GM12878 (cell line): ENCODE measurements at regions not wholly inside any gene's neighbourhood (a gene's known extent, or its start where the extent isn't known, plus 50 kb on each side); places are given as distances from the start of the nearest gene placed in this dataset.

Experiments used
- ATAC-seq: fragments of 200-7000 bp; cut with Tn5 transposase; 3 replicates; pipeline ENCODE4 v1.9.1; 2020; ENCODE audit warnings: mild to moderate bottlenecking, moderate library complexity
- BruUV-seq: library from RNA; stranded (reverse); fragments of 400-500 nt; replicated peaks from 2 replicates; lab custom pipeline; 2021; lab: Mats Ljungman, UMichigan
- CTCF ChIA-PET: fragments of 300-600 bp; sonication (Branson Sonifier 250); formaldehyde crosslinking; extraction: SDS; loops from one replicate; lab custom pipeline; 2021; ENCODE audit warnings: inconsistent platforms; lab: Yijun Ruan, JAX
- POLR2A ChIA-PET: fragments of 350-600 bp; formaldehyde crosslinking; extraction: SDS; loops from one replicate; lab custom pipeline; 2021; ENCODE audit warnings: inconsistent platforms; lab: Charles Lee
- RAD21 ChIA-PET: fragments of 300-600 bp; sonication (Branson Sonifier 250); formaldehyde crosslinking; loops from one replicate; lab custom pipeline; 2023; ENCODE audit warnings: antibody characterized with exemption; ENCODE audit not compliant: unreplicated experiment; lab: Charles Lee
- SMC1A ChIA-PET: fragments of 300-600 bp; sonication (Branson Sonifier 250); formaldehyde crosslinking; loops from one replicate; lab custom pipeline; 2023; ENCODE audit not compliant: unreplicated experiment, uncharacterized antibody; lab: Charles Lee
- DNase-seq: peaks from one replicate; pipeline ENCODE4 v3.0.0-alpha.2; 2011; ENCODE audit warnings: low read depth, low spot score
- FAIRE-seq: peaks from 3 replicates; lab custom pipeline; 2011; peaks lifted over from hg19 to GRCh38; lab: Jason Lieb, UNC
- H2AFZ ChIP-seq: 2 replicates; pipeline ENCODE4 v1.6.0; 2011; ENCODE audit warnings: low read depth, low read length, control low read depth; ENCODE audit not compliant: control insufficient read depth
- H3K27ac ChIP-seq: 2 replicates; pipeline ENCODE4 v1.5.1; 2011; ENCODE audit warnings: control low read depth; ENCODE audit not compliant: control insufficient read depth, insufficient read depth
- H3K27me3 ChIP-seq, 2 experiments: replicated peaks in 1 of 2; 2 replicates each; pipeline versions ENCODE4 v1.6.0 to v1.6.1; 2011; ENCODE audit warnings: low read length in 1 of 2; ENCODE audit not compliant: control insufficient read depth in 2 of 2, insufficient read depth in 2 of 2
- H3K36me3 ChIP-seq, 2 experiments: 2 replicates each; pipeline ENCODE4 v1.5.1; 2011; ENCODE audit warnings: low read length in 1 of 2; ENCODE audit not compliant: control insufficient read depth in 2 of 2, insufficient read depth in 2 of 2
- H3K4me1 ChIP-seq: 2 replicates; pipeline ENCODE4 v1.6.1; 2011; ENCODE audit warnings: mild to moderate bottlenecking, low read length, moderate library complexity, mixed read lengths; ENCODE audit not compliant: control insufficient read depth, insufficient read depth
- H3K4me2 ChIP-seq: 2 replicates; pipeline ENCODE4 v1.6.0; 2011; ENCODE audit warnings: control low read depth; ENCODE audit not compliant: control insufficient read depth, insufficient read depth
- H3K4me3 ChIP-seq: fragments of 200-600 bp; sonication (generic); 2 replicates; pipeline ENCODE4 v1.5.1; 2016
- H3K79me2 ChIP-seq: 2 replicates; pipeline ENCODE4 v1.6.0; 2011; ENCODE audit warnings: low read length; ENCODE audit not compliant: control insufficient read depth, insufficient read depth
- H3K9ac ChIP-seq: 2 replicates; pipeline ENCODE4 v1.8.0; 2011; ENCODE audit warnings: low read length, control low read depth, mixed read lengths; ENCODE audit not compliant: control insufficient read depth, insufficient read depth
- H3K9me3 ChIP-seq: replicated peaks from 3 replicates; pipeline ENCODE4 v1.5.1; 2011; ENCODE audit warnings: mild to moderate bottlenecking, low read length; ENCODE audit not compliant: control insufficient read depth, insufficient read depth
- H4K20me1 ChIP-seq: 2 replicates; pipeline ENCODE4 v1.6.0; 2011; ENCODE audit not compliant: control insufficient read depth, insufficient read depth
- DPF2 ChIP-seq: fragments of 450-650 bp; IDR thresholded peaks from 2 replicates; pipeline ENCODE4 v1.6.1; 2017; ENCODE audit warnings: mild to moderate bottlenecking
- EZH2 ChIP-seq: IDR thresholded peaks from 2 replicates; pipeline ENCODE4 v1.6.1; 2012; ENCODE audit warnings: low read depth, mild to moderate bottlenecking, control low read depth, inconsistent platforms, low read length, borderline replicate concordance; ENCODE audit not compliant: control insufficient read depth
- IRF4 ChIP-seq: IDR thresholded peaks from 2 replicates; pipeline ENCODE4 v1.6.1; 2011; ENCODE audit warnings: low read depth, low read length
- KLF5 ChIP-seq: fragments of 450-650 bp; IDR thresholded peaks from 2 replicates; pipeline ENCODE4 v1.6.1; 2014; ENCODE audit warnings: mild to moderate bottlenecking; ENCODE audit not compliant: partially characterized antibody
- MYB ChIP-seq: fragments of 150-350 bp; IDR thresholded peaks from 2 replicates; pipeline ENCODE4 v1.6.1; 2014; ENCODE audit warnings: mild to moderate bottlenecking, low read depth, low read length, borderline replicate concordance
- POLR2AphosphoS2 ChIP-seq: IDR thresholded peaks from 2 replicates; pipeline ENCODE4 v1.6.1; 2011; ENCODE audit warnings: low read depth, mild to moderate bottlenecking, low read length, improper control_type of control experiment, moderate library complexity
- TCF7 ChIP-seq: IDR thresholded peaks from 2 replicates; pipeline ENCODE4 v1.6.1; 2014; ENCODE audit warnings: antibody characterized with exemption, borderline replicate concordance
- WRNIP1 ChIP-seq: IDR thresholded peaks from 2 replicates; pipeline ENCODE4 v1.6.1; 2011; ENCODE audit warnings: low read depth, low read length, improper control_type of control experiment, borderline replicate concordance
- ZZZ3 ChIP-seq: IDR thresholded peaks from 2 replicates; pipeline ENCODE4 v1.6.1; 2011; ENCODE audit warnings: low read depth; ENCODE audit not compliant: control insufficient read depth, insufficient read length
- WGBS: methylation state at CpG from one replicate; pipeline ENCODE4 v1.1.6; 2016; ENCODE audit warnings: low lambda C conversion rate; ENCODE audit not compliant: insufficient replicate concordance, insufficient coverage; ENCODE audit errors: missing lambda C conversion rate; 5-methylcytosine and 5-hydroxymethylcytosine counted together
- in situ Hi-C: fragments of 300-500 bp; cut with MboI; formaldehyde crosslinking; loops from 9 replicates; pipeline ENCODE4 v1.14.3; 2018; ENCODE audit warnings: mixed read lengths
- intact Hi-C: fragments of 100-400 bp; cut with micrococcal nuclease; formaldehyde crosslinking; loops from one replicate; pipeline ENCODE4 v1.14.2; 2022; ENCODE audit not compliant: unreplicated experiment
- TF ChIP-seq, protein P1 (sequence below): IDR thresholded peaks from 2 replicates; pipeline ENCODE4 v1.6.1; 2012; ENCODE audit warnings: low read length, inconsistent platforms
- TF ChIP-seq, protein P2 (sequence below): IDR thresholded peaks from 2 replicates; pipeline ENCODE4 v1.6.1; 2011; ENCODE audit warnings: borderline replicate concordance, low read depth, mild to moderate bottlenecking, moderate library complexity, low read length; ENCODE audit not compliant: insufficient read depth, poor library complexity, severe bottlenecking

DNA sequence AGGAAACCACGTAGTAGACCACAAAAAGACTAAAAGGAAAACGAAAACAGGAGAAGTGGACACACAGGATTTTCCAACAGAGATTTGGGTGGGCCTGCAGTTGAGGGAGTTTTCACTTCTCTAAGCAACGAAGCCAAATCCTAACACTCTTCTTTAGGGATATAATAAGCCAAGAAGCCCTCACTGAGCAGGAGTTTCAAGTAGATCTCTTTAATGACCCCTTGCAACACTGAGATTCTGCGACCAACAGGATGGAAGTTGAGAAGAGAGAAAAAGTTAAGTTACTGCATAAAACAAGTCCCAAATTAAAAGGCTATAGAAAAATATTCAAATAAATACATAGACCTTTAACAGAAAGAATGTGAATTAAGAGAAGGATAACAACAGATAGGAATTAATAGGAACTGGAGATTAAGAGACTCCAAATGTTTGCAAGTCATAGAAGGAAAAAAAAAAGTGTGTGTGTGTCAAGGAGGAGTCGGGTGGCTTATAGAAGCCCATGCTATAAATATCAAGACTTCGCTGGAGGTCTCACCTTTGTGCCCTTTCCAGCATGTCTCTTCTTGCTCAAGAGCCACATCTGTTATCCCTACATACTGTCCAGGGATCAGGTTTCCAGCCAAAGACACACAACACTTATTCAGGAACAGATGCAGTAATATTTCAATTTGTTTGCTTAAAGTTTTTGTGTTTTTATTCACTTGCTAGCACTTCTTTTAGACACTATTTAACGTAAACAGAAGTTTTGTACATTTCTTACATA lies 69.4 kb upstream of the ARHGAP28 start:
- FAIRE-seq (no peak), ATAC-seq (no peak), DNase-seq (no peak)
- Histone ChIP-seq H3K9ac (no peak overlapping the region), H2AFZ (no peak overlapping the region), H3K4me2 (no peak overlapping the region), H3K79me2 (no peaks in the 10 kb centered on the region), H3K4me1 (no peaks in the 10 kb centered on the region), H3K4me3 (no peak overlapping the region), H3K27me3 (no peaks in the 10 kb centered on the region), H4K20me1 (no peaks in the 10 kb centered on the region), H3K36me3 (no peaks in the 10 kb centered on the region), H3K27ac (no peak overlapping the region), H3K9me3 (no peaks in the 10 kb centered on the region)
- TF ChIP-seq, protein P1, sequence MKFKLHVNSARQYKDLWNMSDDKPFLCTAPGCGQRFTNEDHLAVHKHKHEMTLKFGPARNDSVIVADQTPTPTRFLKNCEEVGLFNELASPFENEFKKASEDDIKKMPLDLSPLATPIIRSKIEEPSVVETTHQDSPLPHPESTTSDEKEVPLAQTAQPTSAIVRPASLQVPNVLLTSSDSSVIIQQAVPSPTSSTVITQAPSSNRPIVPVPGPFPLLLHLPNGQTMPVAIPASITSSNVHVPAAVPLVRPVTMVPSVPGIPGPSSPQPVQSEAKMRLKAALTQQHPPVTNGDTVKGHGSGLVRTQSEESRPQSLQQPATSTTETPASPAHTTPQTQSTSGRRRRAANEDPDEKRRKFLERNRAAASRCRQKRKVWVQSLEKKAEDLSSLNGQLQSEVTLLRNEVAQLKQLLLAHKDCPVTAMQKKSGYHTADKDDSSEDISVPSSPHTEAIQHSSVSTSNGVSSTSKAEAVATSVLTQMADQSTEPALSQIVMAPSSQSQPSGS: no peak
- TF ChIP-seq, protein P2, sequence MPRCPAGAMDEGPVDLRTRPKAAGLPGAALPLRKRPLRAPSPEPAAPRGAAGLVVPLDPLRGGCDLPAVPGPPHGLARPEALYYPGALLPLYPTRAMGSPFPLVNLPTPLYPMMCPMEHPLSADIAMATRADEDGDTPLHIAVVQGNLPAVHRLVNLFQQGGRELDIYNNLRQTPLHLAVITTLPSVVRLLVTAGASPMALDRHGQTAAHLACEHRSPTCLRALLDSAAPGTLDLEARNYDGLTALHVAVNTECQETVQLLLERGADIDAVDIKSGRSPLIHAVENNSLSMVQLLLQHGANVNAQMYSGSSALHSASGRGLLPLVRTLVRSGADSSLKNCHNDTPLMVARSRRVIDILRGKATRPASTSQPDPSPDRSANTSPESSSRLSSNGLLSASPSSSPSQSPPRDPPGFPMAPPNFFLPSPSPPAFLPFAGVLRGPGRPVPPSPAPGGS: no peak
- no peak for TF ChIP-seq ZZZ3
- TF ChIP-seq TCF7: no peak
- TF ChIP-seq WRNIP1: no peak
- no peak for TF ChIP-seq MYB
- no peak for TF ChIP-seq EZH2
- no peak for TF ChIP-seq POLR2AphosphoS2
- no peak for TF ChIP-seq KLF5
- TF ChIP-seq IRF4: no peak
- no peak for TF ChIP-seq DPF2
- in situ Hi-C loops (no loop called here), intact Hi-C loops (loop anchor here (10.0 kb wide), 1 partner anchor 55 kb away; no protein-coding TSS in a partner anchor)
- BruUV-seq: no TSS peak
- RAD21 ChIA-PET: no interaction called here
- SMC1A ChIA-PET: no interaction called here
- POLR2A ChIA-PET: no interaction called here
- CTCF ChIA-PET: no interaction called here
- WGBS: 14% methylated on average over 6 of the region's 7 CpGs
